Peyer's patch (tissue), 4 donors: ENCODE measurements at regions not wholly inside any gene's neighbourhood (a gene's known extent, or its start where the extent isn't known, plus 50 kb on each side); places are given as distances from the start of the nearest gene placed in this dataset.

Experiments
- DNase-seq, 3 donors: peaks; one replicate each; pipeline ENCODE4 v3.0.0-alpha.2; 2017 to 2019
- H3K27ac ChIP-seq, 4 donors: fragments of 200-600 bp; sonication (generic); one replicate each; pipeline ENCODE4 v1.5.1; 2016 to 2019
- H3K27me3 ChIP-seq, 2 donors: fragments of 200-600 bp; sonication (generic); one replicate each; pipeline ENCODE4 v1.5.1; 2019
- H3K36me3 ChIP-seq, 3 donors: fragments of 200-600 bp; sonication (generic); one replicate each; pipeline ENCODE4 v1.5.1; 2016 to 2019
- H3K4me1 ChIP-seq, 4 donors: fragments of 200-600 bp; sonication (generic); one replicate each; pipeline ENCODE4 v1.5.1; 2016 to 2019
- H3K4me3 ChIP-seq, 4 donors: fragments of 200-600 bp; sonication (generic); 1 replicate in 3 of 4; 2 replicates in 1 of 4; pipeline ENCODE4 v1.5.1; 2016 to 2019; ENCODE audit warnings: mild to moderate bottlenecking in 1 of 4
- H3K9me3 ChIP-seq, 4 donors: fragments of 200-600 bp; sonication (generic); one replicate each; pipeline ENCODE4 v1.5.1; 2016 to 2019; ENCODE audit warnings: mild to moderate bottlenecking in 1 of 4
- CTCF ChIP-seq, 6 experiments: fragments of 450-650 bp in 4 of 6; fragments of 200-600 bp in 2 of 6; sonication (generic) in 1 of 6; IDR thresholded peaks; one replicate each; pipeline ENCODE4 v1.5.1; 2017 to 2019; ENCODE audit warnings: antibody characterized with exemption in 6 of 6, mild to moderate bottlenecking in 3 of 6, moderate library complexity in 1 of 6
- POLR2A ChIP-seq, 2 donors: fragments of 450-650 bp; IDR thresholded peaks; one replicate each; pipeline ENCODE4 v1.5.1; 2017; ENCODE audit warnings: antibody characterized with exemption in 2 of 2, mild to moderate bottlenecking in 2 of 2, moderate library complexity in 2 of 2

GRCh38 chr19:31501427-31502195 is 152.4 kb upstream of the TSHZ3 start:
- TF ChIP-seq CTCF (IDR thresholded peaks at IDR 0.05) (no peak), POLR2A (IDR thresholded peaks at IDR 0.05) (no peak)

GRCh38 chr19:31502536-31503170 is 153.4 kb upstream of the TSHZ3 start:
- Histone ChIP-seq H3K27me3 (no peaks in the 10 kb centered on the region), H3K9me3 (no peaks in the 10 kb centered on the region), H3K4me1 (no peaks in the 10 kb centered on the region), H3K36me3 (no peaks in the 10 kb centered on the region), H3K27ac (no peak overlapping the region), H3K4me3 (no peak overlapping the region)
- DNase-seq, result no peak
- TF ChIP-seq POLR2A (IDR thresholded peaks at IDR 0.05), result no peak
- no peak for TF ChIP-seq CTCF (IDR thresholded peaks at IDR 0.05)

More at GRCh38 chr19:31501427-31502195, 152.4 kb upstream of the TSHZ3 start:
- H3K36me3 ChIP-seq, result no peaks in the 10 kb centered on the region
- no peaks in the 10 kb centered on the region for H3K4me1 ChIP-seq
- H3K27me3 ChIP-seq, result no peaks in the 10 kb centered on the region
- no peak overlapping the region for H3K4me3 ChIP-seq
- no peak overlapping the region for H3K27ac ChIP-seq
- DNase-seq, result no peak
- H3K9me3 ChIP-seq, result no peaks in the 10 kb centered on the region

GRCh38 chr19:31503211-31503610 is 154.0 kb upstream of the TSHZ3 start:
- no peak for DNase-seq
- no peaks in the 10 kb centered on the region for H3K36me3 ChIP-seq
- TF ChIP-seq POLR2A (IDR thresholded peaks at IDR 0.05) (no peak), CTCF (IDR thresholded peaks at IDR 0.05) (no peak)
- H3K27me3 ChIP-seq, result no peaks in the 10 kb centered on the region
- no peak overlapping the region for H3K4me3 ChIP-seq
- H3K4me1 ChIP-seq, result no peaks in the 10 kb centered on the region
- H3K27ac ChIP-seq, result no peak overlapping the region
- no peaks in the 10 kb centered on the region for H3K9me3 ChIP-seq

- H3K27me3 ChIP-seq, result no peaks in the 10 kb centered on the region
- TF ChIP-seq POLR2A (IDR thresholded peaks at IDR 0.05) (no peak), CTCF (IDR thresholded peaks at IDR 0.05) (no peak)
- no peak overlapping the region for H3K4me3 ChIP-seq
- no peaks in the 10 kb centered on the region for H3K4me1 ChIP-seq
- no peaks in the 10 kb centered on the region for H3K36me3 ChIP-seq
- DNase-seq, result no peak
- no peaks in the 10 kb centered on the region for H3K9me3 ChIP-seq
- no peak overlapping the region for H3K27ac ChIP-seq
Measured at GRCh38 chr19:31504221-31504620, 155.0 kb upstream of the TSHZ3 start.

- DNase-seq, result no peak
- TF ChIP-seq POLR2A (IDR thresholded peaks at IDR 0.05) (no peak), CTCF (IDR thresholded peaks at IDR 0.05) (no peak)
- H3K27ac ChIP-seq, result no peak overlapping the region
- no peaks in the 10 kb centered on the region for H3K27me3 ChIP-seq
- no peaks in the 10 kb centered on the region for H3K9me3 ChIP-seq
- H3K36me3 ChIP-seq, result no peaks in the 10 kb centered on the region
- H3K4me1 ChIP-seq, result no peaks in the 10 kb centered on the region
- H3K4me3 ChIP-seq, result no peak overlapping the region
Measured at GRCh38 chr19:31505596-31505910, 156.3 kb upstream of the TSHZ3 start.
